Panc1 (cell line): ENCODE measurements at regions not wholly inside any gene's neighbourhood (a gene's known extent, or its start where the extent isn't known, plus 50 kb on each side); places are given as distances from the start of the nearest gene placed in this dataset.

Experiments
- CTCF ChIP-seq: fragments of 450-650 bp; IDR thresholded peaks from 2 replicates; pipeline ENCODE4 v1.5.1; 2017; ENCODE audit warnings: mild to moderate bottlenecking
- POLR2AphosphoS5 ChIP-seq: IDR thresholded peaks from 2 replicates; pipeline ENCODE4 v1.6.1; 2012; ENCODE audit warnings: mild to moderate bottlenecking, low read depth, low read length, moderate library complexity

DNA sequence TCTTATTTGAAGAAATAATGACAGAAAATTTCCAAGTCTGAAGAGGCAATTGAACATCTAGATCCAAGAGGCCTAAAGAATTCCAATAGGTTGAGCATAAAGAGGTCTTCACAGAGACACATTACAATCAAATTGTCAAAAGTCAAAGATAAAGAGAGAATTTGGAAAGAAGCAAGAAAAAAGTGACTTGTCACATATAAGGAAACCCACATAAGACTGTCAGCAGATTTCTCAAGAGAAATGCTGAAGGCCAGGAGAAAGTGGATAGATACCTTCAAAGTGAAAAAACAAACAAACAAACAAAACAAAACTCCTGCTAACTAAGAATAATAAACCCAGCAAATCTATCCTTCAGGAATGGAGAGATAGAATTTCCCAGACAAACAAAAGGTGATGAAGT is 118.1 kb upstream of the LGR5 start:
- no peak for TF ChIP-seq CTCF
- TF ChIP-seq POLR2AphosphoS5: no peak
